H9 (cell line): ENCODE measurements at regions not wholly inside any gene's neighbourhood (a gene's known extent, or its start where the extent isn't known, plus 50 kb on each side); places are given as distances from the start of the nearest gene placed in this dataset.

ENCODE experiments used
- DNase-seq: peaks from one replicate; pipeline ENCODE4 v3.0.0-alpha.2; 2017
- H2AFZ ChIP-seq: one replicate; pipeline ENCODE4 v1.6.1; 2013; ENCODE audit warnings: mild to moderate bottlenecking, low read length, control low read depth, moderate library complexity
- H2AK5ac ChIP-seq: 2 replicates; pipeline ENCODE4 v1.6.1; 2013; ENCODE audit warnings: low read length, control low read depth, mixed read lengths; ENCODE audit not compliant: insufficient read length
- H2BK120ac ChIP-seq: one replicate; pipeline ENCODE4 v1.6.1; 2013; ENCODE audit warnings: low read depth, mild to moderate bottlenecking, low read length, control low read depth, inconsistent platforms; ENCODE audit not compliant: poor library complexity, severe bottlenecking
- H2BK12ac ChIP-seq: 2 replicates; pipeline ENCODE4 v1.6.1; 2013; ENCODE audit warnings: low read length, control low read depth, mixed read lengths, low read depth; ENCODE audit not compliant: insufficient read length
- H2BK15ac ChIP-seq: 2 replicates; pipeline ENCODE4 v1.6.1; 2013; ENCODE audit warnings: low read depth, low read length, control low read depth
- H2BK20ac ChIP-seq: one replicate; pipeline ENCODE4 v1.6.1; 2013; ENCODE audit warnings: low read depth, mild to moderate bottlenecking, low read length, control low read depth, inconsistent platforms; ENCODE audit not compliant: poor library complexity, severe bottlenecking
- H2BK5ac ChIP-seq: 2 replicates; pipeline ENCODE4 v1.6.1; 2013; ENCODE audit warnings: low read length, control low read depth, mixed read lengths; ENCODE audit not compliant: insufficient read length
- H3K14ac ChIP-seq: 2 replicates; pipeline ENCODE4 v1.6.1; 2013; ENCODE audit warnings: low read length, control low read depth; ENCODE audit not compliant: insufficient read depth
- H3K18ac ChIP-seq: 2 replicates; pipeline ENCODE4 v1.6.1; 2013; ENCODE audit warnings: low read depth, mild to moderate bottlenecking, mixed read lengths, low read length, control low read depth; ENCODE audit not compliant: insufficient read length
- H3K23ac ChIP-seq: 2 replicates; pipeline ENCODE4 v1.6.1; 2013; ENCODE audit warnings: low read length, control low read depth, mixed read lengths, low read depth; ENCODE audit not compliant: insufficient read length
- H3K23me2 ChIP-seq: 2 replicates; pipeline ENCODE4 v1.6.1; 2013; ENCODE audit warnings: low read depth, mild to moderate bottlenecking, mixed read lengths, low read length, control low read depth; ENCODE audit not compliant: insufficient read length, poor library complexity, severe bottlenecking
- H3K27ac ChIP-seq: 2 replicates; pipeline ENCODE4 v1.5.1; 2013; ENCODE audit warnings: low read length, control low read depth, mixed read lengths, low read depth; ENCODE audit not compliant: insufficient read length
- H3K27me3 ChIP-seq: 2 replicates; pipeline ENCODE4 v1.6.1; 2013; ENCODE audit warnings: low read length, control low read depth, inconsistent platforms; ENCODE audit not compliant: insufficient read depth
- H3K4ac ChIP-seq: 2 replicates; pipeline ENCODE4 v1.6.1; 2013; ENCODE audit warnings: low read depth, mild to moderate bottlenecking, control low read depth, inconsistent platforms, low read length, moderate library complexity
- H3K4me1 ChIP-seq: 2 replicates; pipeline ENCODE4 v1.6.1; 2013; ENCODE audit warnings: low read length, control low read depth, inconsistent platforms; ENCODE audit not compliant: insufficient read depth
- H3K4me2 ChIP-seq: 2 replicates; pipeline ENCODE4 v1.6.1; 2013; ENCODE audit warnings: low read length, control low read depth, mixed read lengths; ENCODE audit not compliant: insufficient read length, insufficient read depth
- H3K56ac ChIP-seq: 2 replicates; pipeline ENCODE4 v1.6.1; 2013; ENCODE audit warnings: low read depth, mild to moderate bottlenecking, mixed read lengths, low read length, control low read depth; ENCODE audit not compliant: insufficient read length
- H3K79me1 ChIP-seq: 2 replicates; pipeline ENCODE4 v1.6.1; 2013; ENCODE audit warnings: low read depth, mild to moderate bottlenecking, moderate library complexity, low read length, control low read depth, inconsistent platforms; ENCODE audit not compliant: insufficient read depth, poor library complexity, severe bottlenecking
- H3K79me2 ChIP-seq: 2 replicates; pipeline ENCODE4 v1.6.1; 2013; ENCODE audit warnings: low read length, control low read depth, inconsistent platforms; ENCODE audit not compliant: insufficient read depth
- H3K9ac ChIP-seq: 2 replicates; pipeline ENCODE4 v1.6.1; 2013; ENCODE audit warnings: low read length, control low read depth, mixed read lengths; ENCODE audit not compliant: insufficient read length; ENCODE audit errors: extremely low read depth
- H3K9me3 ChIP-seq: one replicate; pipeline ENCODE4 v1.6.1; 2013; ENCODE audit warnings: low read depth, low read length, inconsistent platforms; ENCODE audit not compliant: control insufficient read depth
- H3T11ph ChIP-seq: one replicate; pipeline ENCODE4 v1.6.1; 2013; ENCODE audit warnings: mild to moderate bottlenecking, low read length, control low read depth, inconsistent platforms
- H4K20me1 ChIP-seq: one replicate; pipeline ENCODE4 v1.6.1; 2013; ENCODE audit not compliant: control insufficient read depth, insufficient read length, insufficient read depth
- H4K5ac ChIP-seq: 2 replicates; pipeline ENCODE4 v1.6.1; 2013; ENCODE audit warnings: low read depth, mild to moderate bottlenecking, mixed read lengths, low read length, control low read depth; ENCODE audit not compliant: insufficient read length
- H4K8ac ChIP-seq: replicated peaks from 2 replicates; pipeline ENCODE4 v1.6.1; 2013; ENCODE audit warnings: low read length, control low read depth, mixed read lengths, low read depth; ENCODE audit not compliant: insufficient read length
- H4K91ac ChIP-seq: 2 replicates; pipeline ENCODE4 v1.6.1; 2013; ENCODE audit warnings: low read depth, mild to moderate bottlenecking, moderate library complexity, mixed read lengths, low read length, control low read depth; ENCODE audit not compliant: insufficient read length
- H3K27ac Mint-ChIP-seq, 3 experiments: 2 replicates in 2 of 3; 3 replicates in 1 of 3; pipeline ENCODE4 v1.8.0; 2020 to 2021; ENCODE audit warnings: mixed read lengths in 3 of 3, mild to moderate bottlenecking in 1 of 3, moderate library complexity in 1 of 3
- H3K27me3 Mint-ChIP-seq: 2 replicates; pipeline ENCODE4 v1.8.0; 2021; ENCODE audit warnings: low read depth, mild to moderate bottlenecking, moderate library complexity, mixed read lengths
- H3K36me3 Mint-ChIP-seq, 3 experiments: 2 replicates in 2 of 3; 3 replicates in 1 of 3; pipeline ENCODE4 v1.8.0; 2020 to 2021; ENCODE audit warnings: low read depth in 3 of 3, mixed read lengths in 3 of 3; ENCODE audit not compliant: insufficient read depth in 1 of 3
- H3K4me1 Mint-ChIP-seq, 2 experiments: 2 replicates each; pipeline ENCODE4 v1.8.0; 2020; ENCODE audit warnings: mixed read lengths in 2 of 2
- H3K4me3 Mint-ChIP-seq, 2 experiments: 2 replicates in 1 of 2; 3 replicates in 1 of 2; pipeline ENCODE4 v1.8.0; 2020 to 2021; ENCODE audit warnings: mild to moderate bottlenecking in 2 of 2, mixed read lengths in 2 of 2, moderate library complexity in 1 of 2
- H3K9me3 Mint-ChIP-seq, 2 experiments: 2 replicates in 1 of 2; 3 replicates in 1 of 2; pipeline ENCODE4 v1.8.0; 2020; ENCODE audit warnings: mild to moderate bottlenecking in 2 of 2, mixed read lengths in 2 of 2, moderate library complexity in 1 of 2
- CTCF ChIP-seq: fragments of 200-600 bp; sonication (generic); conservative IDR thresholded peaks from 3 replicates; pipeline ENCODE4 v1.8.0; 2021; ENCODE audit warnings: antibody characterized with exemption, mild to moderate bottlenecking
- WGBS: extraction: QIAGEN DNeasy Blood & Tissue Kit; methylation state at CpG from one replicate; pipeline ENCODE4 v1.1.7; 2013; ENCODE audit warnings: missing lambda C conversion rate, low lambda C conversion rate, mixed read lengths; ENCODE audit not compliant: insufficient read length; ENCODE audit errors: extremely low coverage; 5-methylcytosine and 5-hydroxymethylcytosine counted together

DNA sequence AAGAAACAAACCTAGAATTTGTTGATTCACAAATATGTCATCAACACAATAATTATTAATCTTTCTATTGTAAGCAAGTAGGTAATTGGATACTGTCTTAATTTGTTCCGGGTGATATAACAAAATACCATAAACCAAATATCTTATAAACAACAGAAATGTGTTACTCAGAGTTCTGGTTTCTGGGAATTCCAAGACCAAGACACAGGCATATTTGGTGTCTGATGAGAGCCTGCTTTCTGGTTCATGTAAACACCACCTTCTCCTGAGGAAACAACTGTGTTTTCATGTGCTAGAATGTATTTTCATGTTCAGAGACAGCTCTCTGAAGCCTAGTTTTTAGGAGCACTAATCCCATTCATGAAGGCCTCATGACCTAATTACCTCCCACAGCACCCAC, 1819.5 kb downstream of the SLITRK5 start:
- no peak overlapping the region for H4K5ac ChIP-seq
- no peaks in the 10 kb centered on the region for H3K79me2 ChIP-seq
- H3K79me1 ChIP-seq = no peaks in the 10 kb centered on the region
- H2BK15ac ChIP-seq = no peak overlapping the region
- no peak for TF ChIP-seq CTCF
- H4K91ac ChIP-seq = no peak overlapping the region
- peaks cover 14 to 17% of the 10 kb centered on the region in 2 experiments for H3K9me3 Mint-ChIP-seq
- H3K4me2 ChIP-seq = no peak overlapping the region
- no peaks in the 10 kb centered on the region for H3K23me2 ChIP-seq
- H3K14ac ChIP-seq = no peak overlapping the region
- no peak overlapping the region for H4K8ac ChIP-seq
- H3K4me1 Mint-ChIP-seq = no peaks in the 10 kb centered on the region
- H3K4ac ChIP-seq = no peak overlapping the region
- no peak overlapping the region for H3K23ac ChIP-seq
- H3K27ac Mint-ChIP-seq = no peak overlapping the region
- H2BK120ac ChIP-seq = no peak overlapping the region
- H3K27me3 Mint-ChIP-seq = no peaks in the 10 kb centered on the region
- no peak overlapping the region for H2AK5ac ChIP-seq
- H2BK20ac ChIP-seq = no peak overlapping the region
- no peaks in the 10 kb centered on the region for H3K27me3 ChIP-seq
- no peak overlapping the region for H3K18ac ChIP-seq
- H2BK5ac ChIP-seq = no peak overlapping the region
- H2BK12ac ChIP-seq = no peak overlapping the region
- no peak overlapping the region for H3K56ac ChIP-seq
- no peak overlapping the region for H2AFZ ChIP-seq
- no CpG with 5 or more reads among the region's 1 CpG for whole genome bisulfite sequencing
- H3T11ph ChIP-seq = no peak overlapping the region
- no peak overlapping the region for H3K9ac ChIP-seq
- H3K9me3 ChIP-seq = no peaks in the 10 kb centered on the region
- H3K4me3 Mint-ChIP-seq = no peak overlapping the region
- no peak overlapping the region for H3K27ac ChIP-seq
- DNase-seq = no peak
- peaks cover 0 to 20% (median 13%) of the 10 kb centered on the region in 3 experiments; a peak in 5 of 7 replicates for H3K36me3 Mint-ChIP-seq
- H3K4me1 ChIP-seq = no peaks in the 10 kb centered on the region
- H4K20me1 ChIP-seq = no peaks in the 10 kb centered on the region
